ENCODE measurements at regions not wholly inside any gene's neighbourhood (a gene's known extent, or its start where the extent isn't known, plus 50 kb on each side); places are given as distances from the start of the nearest gene placed in this dataset.
"Not testable (repeated sequence)": the region's sequence is repeated elsewhere in the genome, so short reads cannot be mapped to it uniquely, and the experiment has no call there.

- DNase-seq, result no peak
Observed at GRCh38 chr5:100188339-100188738, 346.8 kb upstream of the FAM174A start.

DNA sequence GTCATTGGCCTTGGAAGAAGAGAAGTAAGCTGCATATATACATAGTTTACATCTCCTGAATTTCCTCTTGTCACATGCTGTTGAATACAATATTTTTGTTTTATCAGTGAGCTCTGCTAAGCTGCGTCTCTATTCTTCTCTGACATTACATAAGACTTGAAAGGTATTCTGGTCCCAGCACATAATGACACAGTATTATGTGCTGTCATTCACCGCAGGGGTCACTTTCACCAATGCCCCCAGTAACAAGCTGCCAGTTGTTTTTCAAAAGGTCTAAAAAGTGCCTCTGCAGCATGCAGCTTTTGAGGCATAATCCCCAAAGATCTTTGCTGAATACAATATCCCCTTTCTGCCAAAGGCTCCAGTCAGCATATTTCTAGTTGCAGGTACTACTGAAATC is 349.0 kb upstream of the FAM174A start:
- no peak for DNase-seq

DNA sequence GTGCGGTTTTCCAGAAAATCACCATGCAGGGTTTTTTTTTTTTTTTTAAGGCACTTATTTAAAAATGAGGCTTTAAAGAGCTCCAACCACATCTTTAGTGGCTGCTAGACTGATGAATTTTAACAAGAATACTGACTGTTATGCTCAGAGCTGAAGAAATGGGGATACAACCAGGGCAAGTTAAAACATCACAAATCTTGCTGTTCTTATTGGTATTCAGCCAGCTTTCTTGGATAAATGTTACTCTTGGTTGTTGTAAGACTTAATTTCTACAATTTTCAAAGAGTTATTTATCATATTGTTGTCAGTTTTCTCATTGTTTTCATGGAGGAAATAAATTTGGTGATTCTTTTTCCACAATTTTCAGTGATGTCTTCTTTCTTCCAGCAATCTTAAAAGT is 352.8 kb upstream of the FAM174A start:
- DNase-seq, result no peak

GRCh38 chr5:100175346-100175745 is 359.8 kb upstream of the FAM174A start:
- DNase-seq, result no peak

GRCh38 chr5:100165309-100165708 is 369.9 kb upstream of the FAM174A start:
- no peak for DNase-seq

- peak; percentile 8 for DNase-seq
Observed at GRCh38 chr5:100161868-100162267, 373.3 kb upstream of the FAM174A start.

- DNase-seq, result no peak
Observed at GRCh38 chr5:100157066-100157465, 378.1 kb upstream of the FAM174A start.

GRCh38 chr5:100148239-100148638 is 386.9 kb upstream of the FAM174A start:
- DNase-seq, result no peak

GRCh38 chr5:100142607-100143006 is 392.6 kb upstream of the FAM174A start:
- DNase-seq, result no peak

DNA sequence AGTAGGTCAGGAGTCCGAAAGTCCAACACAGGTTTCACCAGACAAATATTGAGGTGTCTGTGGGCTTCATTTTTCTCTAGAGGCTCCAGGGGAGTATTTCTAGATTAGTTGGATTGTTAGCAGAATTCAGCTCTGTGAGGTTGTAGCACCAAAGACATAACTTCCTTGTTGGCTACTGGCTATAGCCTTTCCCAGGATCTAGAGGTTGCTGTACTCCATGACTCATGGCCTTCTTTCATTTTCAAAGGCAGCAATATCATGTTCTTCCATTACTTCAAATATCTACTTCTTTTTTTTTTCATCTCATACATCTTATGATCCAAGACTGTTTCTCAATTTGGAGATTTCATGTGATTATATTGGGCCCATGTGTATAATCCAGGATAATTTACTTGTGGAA is 404.0 kb upstream of the FAM174A start:
- DNase-seq, result peak; percentile 62

GRCh38 chr5:100130307-100130706 is 404.9 kb upstream of the FAM174A start:
- DNase-seq, result no peak

DNA sequence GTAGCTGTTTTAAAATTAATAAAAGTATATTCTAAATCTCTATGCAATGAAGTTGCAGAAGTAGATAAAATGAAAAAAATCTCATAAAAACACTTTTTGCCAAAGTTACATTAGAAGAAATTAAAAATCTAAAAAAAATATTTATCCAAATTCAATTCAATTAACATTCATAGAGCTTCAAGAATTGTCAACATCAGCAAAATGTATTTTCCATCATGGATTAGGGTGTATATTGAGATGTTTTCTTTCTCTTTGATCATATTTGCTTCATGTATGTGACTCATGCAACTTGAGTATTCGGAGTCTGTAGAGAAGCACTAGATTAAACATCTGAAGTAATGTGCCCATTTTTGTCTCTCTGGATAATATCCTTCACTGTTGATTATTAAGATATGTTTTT is 415.3 kb upstream of the FAM174A start:
- DNase-seq, result peak; percentile 41

GRCh38 chr5:100110497-100110896 is 424.7 kb upstream of the FAM174A start:
- DNase-seq, result no peak

DNA sequence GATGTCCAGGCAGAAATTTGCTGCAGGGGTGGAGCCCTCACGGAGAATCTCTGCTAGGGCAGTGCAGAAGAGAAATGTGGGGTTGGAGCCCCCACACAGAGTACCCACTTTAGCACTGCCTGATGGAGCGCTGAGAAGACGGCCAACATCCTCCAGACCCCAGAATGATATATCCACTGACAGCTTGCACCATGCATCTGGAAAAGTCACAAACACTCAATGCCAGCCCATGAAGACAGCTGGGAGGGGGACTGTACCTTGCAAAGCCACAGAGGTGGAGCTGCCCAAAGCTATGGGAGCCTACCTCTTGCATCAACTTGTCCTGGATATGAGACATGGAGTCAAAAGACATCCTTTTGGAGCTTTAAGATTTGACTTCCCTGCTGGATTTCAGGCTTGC is 426.3 kb upstream of the FAM174A start:
- peak; percentile 4 for DNase-seq

GRCh38 chr5:100103592-100104119 is 431.5 kb upstream of the FAM174A start:
- not testable (repeated sequence) for DNase-seq

GRCh38 chr5:100101466-100101865 is 433.7 kb upstream of the FAM174A start:
- DNase-seq, result not testable (repeated sequence)

DNA sequence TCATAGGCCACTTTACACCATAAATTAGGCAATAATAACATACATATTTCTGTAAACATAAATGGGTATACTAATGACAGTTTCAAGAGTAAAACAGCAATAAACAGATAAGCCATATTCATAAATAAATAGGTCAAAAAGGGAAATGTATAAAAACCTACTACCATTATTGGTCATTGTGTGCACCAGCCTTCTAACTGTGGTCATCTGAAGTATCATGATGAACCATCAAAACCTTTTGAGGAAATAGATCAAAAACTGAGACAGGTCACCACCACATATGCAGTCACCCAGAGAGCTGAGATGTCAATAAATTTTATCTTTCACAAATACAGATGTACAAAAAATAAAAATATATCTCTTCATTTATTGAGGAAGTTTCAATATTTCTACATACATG is 438.8 kb upstream of the FAM174A start:
- not testable (repeated sequence) for DNase-seq

GRCh38 chr5:100080703-100081102 is 454.5 kb upstream of the FAM174A start:
- not testable (repeated sequence) for DNase-seq

- not testable (repeated sequence) for DNase-seq
Observed at GRCh38 chr5:100079163-100079562, 456.0 kb upstream of the FAM174A start.

DNA sequence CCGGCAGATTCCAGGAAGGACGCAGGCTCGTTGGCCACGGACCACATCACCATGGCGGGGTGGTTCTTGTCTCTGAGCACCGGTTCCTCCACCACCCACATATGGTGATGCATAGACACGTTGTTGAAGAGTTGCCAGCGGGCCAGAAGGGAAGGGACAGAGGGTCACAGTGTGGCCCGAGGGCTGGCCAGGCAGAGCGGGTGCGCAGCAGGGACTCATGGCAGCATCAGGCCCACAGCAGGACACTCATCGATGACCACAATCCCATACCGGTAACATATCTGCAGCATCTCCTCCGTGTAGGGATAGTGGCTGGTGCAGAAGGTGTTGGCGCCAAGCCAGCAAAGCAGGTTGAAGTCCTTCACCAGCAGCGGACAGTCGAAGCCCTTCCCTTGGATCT is 469.2 kb upstream of the FAM174A start:
- DNase-seq, result not testable (repeated sequence)

DNA sequence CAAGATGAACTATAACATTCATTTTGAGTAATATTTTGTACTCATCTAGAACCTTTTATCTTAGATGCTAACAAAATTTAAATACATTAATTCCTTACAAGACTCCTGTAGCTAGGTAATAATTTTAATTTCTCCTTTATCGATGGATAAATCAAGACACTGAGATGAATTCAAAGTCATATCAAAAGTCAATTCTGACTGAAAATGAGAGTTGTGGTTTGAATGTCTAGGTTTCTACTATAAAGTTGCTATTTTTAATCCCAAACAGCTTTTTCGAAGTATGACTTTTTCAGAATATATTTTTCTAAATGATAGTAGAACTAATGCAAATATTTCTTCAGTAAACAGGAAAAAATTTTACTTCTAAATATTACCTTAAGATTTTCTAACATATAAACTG is 491.7 kb upstream of the FAM174A start:
- no peak for DNase-seq

- peak; percentile 11 for DNase-seq
Observed at GRCh38 chr5:100026606-100027005, 508.6 kb upstream of the FAM174A start.

GRCh38 chr5:100023536-100023935 is 511.6 kb upstream of the FAM174A start:
- DNase-seq, result no peak

- no peak for DNase-seq
Observed at GRCh38 chr5:100017520-100018262, 517.5 kb upstream of the FAM174A start.

GRCh38 chr5:100013305-100013704 is 521.9 kb upstream of the FAM174A start:
- not testable (repeated sequence) for DNase-seq

All from DMS53 (cell line).